ENCODE measurements at regions not wholly inside any gene's neighbourhood (a gene's known extent, or its start where the extent isn't known, plus 50 kb on each side); places are given as distances from the start of the nearest gene placed in this dataset.

DNA sequence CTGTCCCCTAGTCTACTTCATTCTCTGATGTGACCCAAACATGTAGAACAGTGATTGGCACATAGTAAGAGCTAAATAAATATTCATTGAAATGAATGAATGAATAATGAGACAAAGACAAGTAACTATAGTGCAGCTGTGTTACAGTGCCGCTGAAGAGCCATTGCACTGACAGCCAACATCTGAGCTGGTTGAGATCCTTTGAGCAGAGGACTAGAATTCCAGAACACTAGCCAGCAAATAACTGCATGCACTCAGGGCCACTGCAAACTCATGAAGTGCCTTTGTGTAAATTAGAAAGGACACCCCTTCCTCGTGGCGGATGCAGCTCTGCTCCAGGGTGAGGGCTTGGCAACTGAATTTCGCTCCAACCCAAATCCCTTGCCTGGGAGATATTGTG is 230.3 kb upstream of the CDYL start:
- DNase-seq (ENCODE audit: low read depth, low spot score), result no peak
- Histone ChIP-seq H3K27ac (ENCODE audit: low read depth, low read length) (no peak overlapping the region), H3K27me3 (ENCODE audit: control insufficient read depth, insufficient read depth, low read length) (no peaks in the 10 kb centered on the region), H3K4me3 (ENCODE audit: low read depth, low read length) (no peak overlapping the region), H3K9me3 (ENCODE audit: control insufficient read depth, insufficient read depth, low read length) (peaks cover 8% of the 10 kb centered on the region; the same call in 1 of the 2 replicates)
- TF ChIP-seq CTCF (IDR thresholded peaks at IDR 0.05; ENCODE audit: low read depth, low read length), result no peak
- ChIA-PET POLR2A (no interaction called here), CTCF (interaction anchor here (0.6 kb wide), 1 partner anchor 458 kb away, joined by 6 read pairs; the partner anchor contains the start of gene RPP40)

- no peak for DNase-seq (ENCODE audit: low read depth, low spot score)
- H3K4me3 ChIP-seq (ENCODE audit: low read depth, low read length), result no peak overlapping the region
- H3K27me3 ChIP-seq (ENCODE audit: control insufficient read depth, insufficient read depth, low read length), result no peaks in the 10 kb centered on the region
- no peak for TF ChIP-seq CTCF (IDR thresholded peaks at IDR 0.05; ENCODE audit: low read depth, low read length)
- CTCF ChIA-PET, result interaction anchor here (1.0 kb wide), 1 partner anchor 10 kb away, joined by 3 read pairs; no protein-coding TSS in a partner anchor
- no peak overlapping the region for H3K27ac ChIP-seq (ENCODE audit: low read depth, low read length)
- POLR2A ChIA-PET, result no interaction called here
- no peaks in the 10 kb centered on the region for H3K9me3 ChIP-seq (ENCODE audit: control insufficient read depth, insufficient read depth, low read length)
These were observed 232.6 kb upstream of the CDYL start for GRCh38 chr6:4543596-4543995.

DNA sequence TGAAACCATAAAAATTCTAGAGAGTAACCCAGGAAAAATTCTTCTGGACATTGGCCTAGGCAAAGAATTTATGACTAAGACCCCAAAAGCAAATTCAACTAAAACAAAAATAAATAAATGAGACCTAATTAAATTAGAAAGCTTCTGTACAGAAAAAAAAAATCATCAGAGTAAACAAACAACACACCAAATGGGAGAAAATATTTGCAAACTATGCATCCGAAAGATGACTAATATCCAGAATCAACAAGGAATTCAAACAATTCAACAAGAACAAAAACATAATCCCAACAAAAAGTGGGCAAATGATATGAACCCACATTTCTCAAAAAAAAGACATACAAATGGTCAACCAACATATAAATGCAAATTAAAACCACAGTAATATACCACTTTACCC is 242.6 kb upstream of the CDYL start:
- H3K27ac ChIP-seq (ENCODE audit: low read depth, low read length), result no peak overlapping the region
- no peaks in the 10 kb centered on the region for H3K27me3 ChIP-seq (ENCODE audit: control insufficient read depth, insufficient read depth, low read length)
- no peaks in the 10 kb centered on the region for H3K9me3 ChIP-seq (ENCODE audit: control insufficient read depth, insufficient read depth, low read length)
- TF ChIP-seq CTCF (IDR thresholded peaks at IDR 0.05; ENCODE audit: low read depth, low read length), result no peak
- CTCF ChIA-PET, result interaction anchor here (0.7 to 1.0 kb wide), 2 partner anchors 10 to 493 kb away, joined by 3 to 4 read pairs; no protein-coding TSS in a partner anchor
- DNase-seq (ENCODE audit: low read depth, low spot score), result no peak
- POLR2A ChIA-PET, result no interaction called here
- no peak overlapping the region for H3K4me3 ChIP-seq (ENCODE audit: low read depth, low read length)

DNA sequence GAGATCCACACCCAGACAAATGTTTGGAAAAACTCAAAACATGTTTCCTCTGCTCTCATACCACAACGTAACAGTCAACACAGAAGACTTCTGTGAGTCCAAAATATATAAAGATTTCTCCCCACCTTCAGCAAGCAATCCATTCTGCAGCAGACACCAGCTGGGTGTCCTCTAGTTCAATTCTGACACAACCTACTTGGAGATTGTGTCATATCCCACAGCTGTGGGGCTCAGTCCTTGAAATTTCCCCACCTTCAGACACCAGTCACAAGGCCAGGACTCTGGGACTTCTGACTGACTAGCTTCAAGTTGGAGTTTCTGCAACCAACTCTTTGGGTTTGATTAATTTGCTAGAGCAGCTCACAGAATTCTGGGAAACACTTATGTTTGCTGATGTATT is 244.8 kb upstream of the CDYL start:
- POLR2A ChIA-PET, result no interaction called here
- no peak overlapping the region for H3K27ac ChIP-seq (ENCODE audit: low read depth, low read length)
- no peak for DNase-seq (ENCODE audit: low read depth, low spot score)

GRCh38 chr6:4522453-4522852 is 253.8 kb upstream of the CDYL start:
- Histone ChIP-seq H3K4me3 (ENCODE audit: low read depth, low read length) (no peak overlapping the region), H3K27ac (ENCODE audit: low read depth, low read length) (no peak overlapping the region), H3K27me3 (ENCODE audit: control insufficient read depth, insufficient read depth, low read length) (peaks cover 8% of the 10 kb centered on the region), H3K9me3 (ENCODE audit: control insufficient read depth, insufficient read depth, low read length) (no peaks in the 10 kb centered on the region)
- TF ChIP-seq CTCF (IDR thresholded peaks at IDR 0.05; ENCODE audit: low read depth, low read length), result no peak
- ChIA-PET POLR2A (no interaction called here), CTCF (no interaction called here)
- DNase-seq (ENCODE audit: low read depth, low spot score), result no peak

More for the DNA sequence above, 244.8 kb upstream of the CDYL start:
- CTCF ChIA-PET, result interaction anchor here (0.5 kb wide), 1 partner anchor 89 kb away, joined by 3 read pairs; no protein-coding TSS in a partner anchor
- no peak for TF ChIP-seq CTCF (IDR thresholded peaks at IDR 0.05; ENCODE audit: low read depth, low read length)
- Histone ChIP-seq H3K9me3 (ENCODE audit: control insufficient read depth, insufficient read depth, low read length) (no peaks in the 10 kb centered on the region), H3K4me3 (ENCODE audit: low read depth, low read length) (no peak overlapping the region), H3K27me3 (ENCODE audit: control insufficient read depth, insufficient read depth, low read length) (no peaks in the 10 kb centered on the region)
